NOMO-1 treated with dmso at 0.1 percent for 144 hours (cell line): ENCODE measurements at regions not wholly inside any gene's neighbourhood (a gene's known extent, or its start where the extent isn't known, plus 50 kb on each side); places are given as distances from the start of the nearest gene placed in this dataset.
"Not testable (repeated sequence)": the region's sequence is repeated elsewhere in the genome, so short reads cannot be mapped to it uniquely, and the experiment has no call there.

Source experiments
- DNase-seq: peaks from one replicate; lab custom pipeline; 2025; ENCODE audit not compliant: unreplicated experiment; lab: John Stamatoyannopoulos, UW

GRCh38 chr14:106013879-106014376 is 487.5 kb downstream of the TMEM121 start:
- DNase-seq = no peak

DNA sequence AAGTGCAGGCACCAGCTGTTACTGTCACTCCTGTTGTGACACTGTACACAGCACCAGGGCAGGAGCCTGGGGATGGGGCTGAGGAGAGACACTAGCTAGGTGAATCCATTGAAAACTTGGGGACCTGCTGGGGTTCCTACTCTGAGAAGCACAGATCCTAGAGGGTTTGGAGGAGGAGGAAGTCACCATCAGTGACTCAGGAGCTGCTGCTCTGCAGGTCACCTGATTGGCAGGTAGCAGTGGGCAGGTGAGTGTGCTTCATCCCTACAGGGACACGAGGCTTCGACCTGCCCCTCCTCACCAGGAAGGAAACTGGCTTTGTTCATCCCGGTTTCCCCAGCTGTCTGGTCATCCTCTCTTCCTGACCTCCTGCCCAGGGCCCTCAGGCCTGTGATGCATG is 491.6 kb downstream of the TMEM121 start:
- DNase-seq = not testable (repeated sequence)

DNA sequence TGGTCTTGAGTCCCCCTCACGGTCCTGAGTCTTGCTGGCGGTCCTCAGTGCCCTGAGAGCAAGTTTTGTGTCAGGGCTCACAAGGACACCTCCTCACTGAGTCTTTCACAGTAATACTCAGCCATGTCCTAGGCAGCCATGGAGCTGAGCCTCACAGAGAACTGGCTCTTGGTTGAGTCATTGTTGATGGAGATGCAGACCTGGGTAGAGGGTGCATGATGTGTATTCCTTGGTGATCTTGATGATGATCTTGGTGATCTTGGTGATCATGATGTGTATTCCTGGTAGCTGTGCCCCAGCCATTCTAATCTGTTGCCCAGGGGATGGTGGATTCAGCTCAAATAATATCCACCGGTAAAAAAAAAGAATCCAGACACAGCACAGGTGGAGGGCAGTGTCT is 495.4 kb downstream of the TMEM121 start:
- no peak for DNase-seq

DNA sequence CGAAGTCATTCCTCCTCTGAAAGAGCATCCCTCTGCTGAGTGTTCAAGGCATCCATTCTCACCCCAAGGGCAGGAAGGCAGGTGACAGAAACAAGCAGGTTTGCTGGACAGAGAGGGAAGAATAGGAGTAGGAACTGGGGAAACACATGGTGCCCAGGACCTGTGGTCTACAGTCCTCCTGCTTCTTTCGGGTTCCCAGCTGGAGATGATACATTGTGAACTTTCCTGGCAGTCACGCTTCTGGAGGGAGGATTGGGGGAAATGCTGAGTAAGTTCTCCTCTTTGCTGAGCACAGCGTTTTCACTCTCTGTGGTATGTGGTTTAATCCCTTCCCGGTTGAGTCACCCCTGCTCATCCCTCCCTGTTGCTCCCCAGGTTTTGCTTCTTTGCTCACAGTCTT is 496.3 kb downstream of the TMEM121 start:
- DNase-seq = not testable (repeated sequence)

GRCh38 chr14:106023411-106023810 is 497.0 kb downstream of the TMEM121 start:
- DNase-seq = no peak

- no peak for DNase-seq
Measured at GRCh38 chr14:106024983-106025604, 498.7 kb downstream of the TMEM121 start.

- DNase-seq = no peak
Measured at GRCh38 chr14:106026026-106026425, 499.6 kb downstream of the TMEM121 start.

- not testable (repeated sequence) for DNase-seq
Measured at GRCh38 chr14:106027759-106028158, 501.4 kb downstream of the TMEM121 start.

DNA sequence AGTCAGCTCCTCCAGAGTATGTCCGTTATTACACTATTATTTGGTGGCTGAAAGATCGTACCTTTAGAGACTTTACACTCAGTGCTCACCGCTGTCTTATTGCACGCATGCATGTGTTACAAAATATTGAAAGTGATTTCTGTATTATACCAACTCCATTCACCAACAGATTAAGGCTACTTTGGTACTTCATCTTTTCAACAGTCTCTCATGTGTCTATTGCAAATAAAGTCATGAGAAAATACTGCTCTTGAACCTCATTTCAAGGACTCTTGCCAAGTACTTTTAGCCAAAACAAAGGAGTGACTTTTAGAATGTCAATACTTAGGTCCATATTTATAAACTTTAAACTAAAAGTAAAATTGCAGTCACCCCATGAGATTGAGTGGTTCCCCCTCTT is 503.6 kb downstream of the TMEM121 start:
- DNase-seq = no peak

DNA sequence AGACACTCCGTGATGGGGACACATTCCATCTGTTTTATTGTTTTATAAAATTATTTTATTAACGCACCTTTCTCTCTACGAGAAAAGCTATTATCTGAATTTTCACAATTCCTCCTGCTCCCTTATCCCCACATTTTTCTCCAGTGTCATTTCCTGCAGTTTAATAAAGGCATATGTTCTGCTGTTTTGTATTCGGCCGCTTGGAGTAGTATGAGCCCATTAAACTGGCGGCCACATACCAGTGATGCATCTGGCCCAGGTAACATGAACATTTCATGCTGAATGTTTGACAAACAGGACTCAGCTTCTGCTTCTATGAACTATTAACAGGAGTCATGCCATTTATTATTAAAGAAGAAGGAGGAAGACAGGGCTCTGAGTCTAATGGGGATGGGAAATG is 511.0 kb downstream of the TMEM121 start:
- DNase-seq = no peak

- DNase-seq = no peak
Measured at GRCh38 chr14:106038263-106038662, 511.9 kb downstream of the TMEM121 start.

DNA sequence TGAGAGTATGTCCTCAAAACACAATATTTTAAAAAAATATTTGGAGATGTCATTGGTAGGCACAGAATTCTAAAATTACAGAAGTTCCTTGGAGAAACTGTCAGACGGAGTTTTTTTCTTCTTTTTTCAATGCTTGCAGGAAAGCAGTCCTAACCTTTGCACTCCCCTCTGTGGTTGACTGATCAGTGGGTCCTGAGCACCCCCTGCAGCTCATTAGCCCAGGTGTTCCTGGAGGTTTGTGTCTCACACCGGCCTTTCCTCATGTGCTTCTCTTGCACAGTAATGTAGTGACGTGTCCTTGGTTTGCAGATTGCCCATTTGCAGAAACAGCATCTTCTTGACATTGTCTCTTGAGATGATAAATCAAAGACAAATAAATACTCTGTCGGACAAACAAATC is 513.0 kb downstream of the TMEM121 start:
- DNase-seq = no peak

DNA sequence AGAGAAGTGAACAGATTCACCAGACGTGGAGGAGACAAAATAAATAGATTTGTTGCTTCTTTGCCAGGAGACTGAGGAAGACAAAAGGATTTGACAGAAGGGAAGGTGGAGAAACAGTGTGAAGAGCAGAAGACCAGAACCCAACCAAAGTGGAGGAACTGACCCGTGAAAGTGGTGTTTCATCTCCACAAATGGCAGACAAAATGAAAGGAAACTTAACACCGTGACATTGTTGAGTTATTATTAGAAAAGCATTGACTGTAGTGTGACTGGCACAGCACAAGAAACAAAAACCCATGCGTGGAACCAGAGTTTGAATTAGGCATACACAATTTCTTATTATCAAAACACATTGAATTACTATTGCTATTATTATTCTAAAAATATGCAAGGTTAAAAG is 518.1 kb downstream of the TMEM121 start:
- DNase-seq = no peak

DNA sequence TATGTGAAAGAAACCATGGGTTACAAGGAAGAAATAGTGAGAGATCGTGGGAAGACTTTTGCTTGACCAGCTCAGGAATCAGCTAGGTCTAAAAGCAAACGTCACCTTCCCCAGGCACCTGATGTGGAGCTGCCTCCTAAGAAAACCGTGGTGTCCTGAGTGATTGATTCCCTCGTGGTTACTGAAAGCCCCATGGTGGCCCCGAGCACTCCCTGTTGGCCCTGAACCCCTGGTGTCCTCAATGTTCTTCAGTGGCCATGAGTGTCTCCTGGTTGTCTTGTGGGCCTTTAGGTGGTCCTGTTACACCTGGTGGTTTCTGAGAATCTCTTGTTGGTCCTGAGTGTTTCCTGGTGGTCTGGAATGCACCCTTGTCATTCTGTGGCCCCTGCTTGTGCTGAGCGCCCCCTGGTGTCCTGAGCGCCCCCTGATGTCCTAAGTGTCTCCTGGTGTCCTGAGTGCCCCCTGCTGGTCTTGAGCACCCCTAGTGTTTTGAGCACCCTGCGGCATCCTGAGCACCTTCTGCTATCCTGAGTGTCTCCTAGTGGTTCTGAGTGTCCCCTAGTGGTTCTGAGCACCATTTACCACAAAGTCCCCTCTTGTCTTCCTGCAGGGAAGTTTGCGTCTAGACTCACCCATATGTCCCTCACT is 518.7 kb downstream of the TMEM121 start:
- peak; percentile 38 for DNase-seq

DNA sequence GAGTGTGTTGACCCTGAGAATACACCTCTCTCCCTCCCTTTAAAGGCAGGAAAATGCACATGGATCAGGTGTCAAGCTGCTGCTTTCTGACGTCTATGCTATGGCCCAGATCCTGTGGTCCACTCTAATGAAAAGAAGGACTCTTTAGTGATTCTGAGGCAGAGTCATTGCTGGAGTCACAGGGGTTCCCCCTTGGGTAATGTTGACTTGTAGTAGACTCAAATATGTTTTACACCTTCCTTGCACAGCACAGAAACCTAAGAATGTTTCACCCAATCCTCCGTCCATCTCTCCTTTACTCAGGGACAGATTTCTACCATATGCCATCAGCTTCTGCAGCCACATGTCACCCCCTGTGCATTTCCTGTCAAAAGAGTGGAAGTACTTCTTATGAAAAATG is 525.4 kb downstream of the TMEM121 start:
- no peak for DNase-seq

GRCh38 chr14:106055289-106055688 is 528.9 kb downstream of the TMEM121 start:
- DNase-seq = no peak

DNA sequence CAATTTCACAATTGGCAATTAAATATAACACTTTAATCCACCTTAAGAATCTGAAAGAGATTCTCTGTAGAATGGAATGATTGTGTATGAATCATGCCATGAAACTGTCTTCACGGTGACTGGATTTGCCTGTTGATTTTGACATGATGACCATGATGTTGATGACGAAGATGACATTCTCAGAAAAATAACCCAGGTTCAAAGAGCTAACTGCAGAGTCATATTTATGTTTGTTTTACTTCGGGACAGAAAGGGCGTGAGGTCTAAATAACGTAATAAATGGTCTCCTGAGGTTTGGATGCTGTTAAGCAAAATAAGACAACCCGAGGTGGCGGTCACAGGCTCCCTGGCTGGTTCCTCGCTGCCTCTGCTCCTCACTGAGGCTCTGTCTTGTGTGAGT is 532.0 kb downstream of the TMEM121 start:
- DNase-seq = no peak

DNA sequence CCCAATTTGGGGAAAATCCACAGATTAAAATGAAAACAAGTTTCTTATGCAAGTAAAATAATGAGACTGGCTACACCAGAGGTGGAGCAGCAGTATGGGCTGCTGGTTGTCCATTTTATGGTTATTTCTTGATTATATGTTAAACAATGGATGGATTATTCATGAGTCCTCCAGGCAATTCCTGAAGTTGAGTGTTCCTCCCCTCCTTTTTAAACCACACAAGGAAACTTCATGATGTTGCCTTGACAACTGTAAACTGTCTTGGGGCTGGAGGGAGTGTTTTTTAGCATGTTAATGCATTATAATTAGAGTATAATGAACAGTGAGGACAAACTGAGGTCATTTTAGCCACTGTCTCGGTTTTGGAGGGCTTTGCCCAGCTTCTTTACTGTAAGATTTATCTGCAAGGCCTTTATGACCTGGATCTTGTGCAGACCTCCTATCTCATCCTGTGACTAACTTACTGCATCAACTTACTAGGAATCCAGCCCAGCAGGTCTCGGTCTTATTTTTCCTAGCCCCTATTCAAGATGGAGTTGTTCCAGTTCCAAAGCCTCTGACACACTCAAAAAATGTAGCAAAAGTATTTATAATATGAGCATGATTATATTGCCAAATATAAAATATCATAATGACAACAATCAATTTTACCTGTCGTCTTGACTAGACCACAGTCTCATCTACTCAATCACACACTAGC is 534.0 kb downstream of the TMEM121 start:
- no peak for DNase-seq

DNA sequence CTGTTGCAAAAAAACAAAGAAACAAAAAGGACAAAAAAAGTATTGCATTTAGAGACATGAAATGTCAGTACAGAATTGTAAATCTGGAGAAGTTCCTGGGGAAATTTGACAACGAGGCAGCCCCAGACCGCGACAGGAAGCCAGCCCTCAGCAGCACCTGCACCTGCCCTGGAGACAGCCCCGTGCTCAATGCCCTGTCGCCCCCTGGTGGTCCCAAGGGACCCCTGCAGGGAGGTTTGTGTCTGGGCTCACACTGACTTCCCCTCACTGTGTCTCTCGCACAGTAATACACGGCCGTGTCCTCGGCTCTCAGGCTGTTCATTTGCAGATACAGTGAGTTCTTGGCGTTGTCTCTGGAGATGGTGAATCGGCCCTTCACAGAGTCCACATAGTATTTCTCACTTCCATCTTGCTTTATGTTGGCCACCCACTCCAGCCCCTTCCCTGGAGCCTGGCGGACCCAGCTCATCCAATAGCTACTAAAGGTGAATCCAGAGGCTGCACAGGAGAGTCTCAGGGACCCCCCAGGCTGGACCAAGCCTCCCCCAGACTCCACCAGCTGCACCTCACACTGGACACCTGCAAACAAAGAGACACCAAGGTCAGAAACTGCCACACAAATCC is 535.6 kb downstream of the TMEM121 start:
- not testable (repeated sequence) for DNase-seq

- DNase-seq = no peak
Measured at GRCh38 chr14:106062502-106063272, 536.3 kb downstream of the TMEM121 start.

DNA sequence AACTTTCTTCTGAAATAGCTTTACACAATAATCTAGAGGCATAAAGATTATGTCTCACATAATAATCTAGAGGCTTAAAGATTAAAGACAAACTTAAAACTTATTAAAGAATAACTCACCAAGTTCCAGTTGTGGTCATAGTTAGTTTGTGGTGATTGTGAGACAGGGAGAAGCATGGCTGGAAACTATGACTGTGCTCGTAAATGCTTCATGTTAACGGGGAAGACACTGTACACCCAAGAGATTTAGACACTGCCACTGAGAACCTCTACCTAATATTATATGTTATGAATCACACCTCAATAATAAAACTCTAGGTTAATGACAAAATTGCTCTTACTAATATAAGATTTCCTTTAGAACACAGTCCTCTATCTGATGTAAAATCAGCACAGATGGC is 541.6 kb downstream of the TMEM121 start:
- DNase-seq = no peak
